Neural crest cell (in vitro differentiated cells): ENCODE measurements at regions not wholly inside any gene's neighbourhood (a gene's known extent, or its start where the extent isn't known, plus 50 kb on each side); places are given as distances from the start of the nearest gene placed in this dataset.

Experiments
- DNase-seq: peaks from one replicate; pipeline ENCODE4 v3.0.0; 2021; ENCODE audit warnings: low read depth, mixed read lengths, low spot score
- H3K27ac Mint-ChIP-seq: one replicate; pipeline ENCODE4 v1.8.0; 2021; ENCODE audit warnings: mild to moderate bottlenecking, mixed read lengths; ENCODE audit not compliant: unreplicated experiment
- H3K27me3 Mint-ChIP-seq: 2 replicates; pipeline ENCODE4 v1.8.0; 2021; ENCODE audit warnings: low read depth, mild to moderate bottlenecking, mixed read lengths
- H3K36me3 Mint-ChIP-seq: 2 replicates; pipeline ENCODE4 v1.8.0; 2021; ENCODE audit warnings: low read depth, mild to moderate bottlenecking, mixed read lengths
- H3K4me1 Mint-ChIP-seq: 2 replicates; pipeline ENCODE4 v1.8.0; 2021; ENCODE audit warnings: mixed read lengths
- H3K4me3 Mint-ChIP-seq: one replicate; pipeline ENCODE4 v1.8.0; 2021; ENCODE audit warnings: mild to moderate bottlenecking, mixed read lengths
- H3K9me3 Mint-ChIP-seq: 2 replicates; pipeline ENCODE4 v1.8.0; 2021; ENCODE audit warnings: mixed read lengths
- CTCF ChIP-seq: fragments of 200-600 bp; sonication (generic); conservative IDR thresholded peaks from 2 replicates; pipeline ENCODE4 v1.5.0; 2021; ENCODE audit warnings: antibody characterized with exemption, mild to moderate bottlenecking

GRCh38 chr9:116005205-116005604, 148.4 kb upstream of the PAPPA start:
- H3K36me3 Mint-ChIP-seq, result no peaks in the 10 kb centered on the region

DNA sequence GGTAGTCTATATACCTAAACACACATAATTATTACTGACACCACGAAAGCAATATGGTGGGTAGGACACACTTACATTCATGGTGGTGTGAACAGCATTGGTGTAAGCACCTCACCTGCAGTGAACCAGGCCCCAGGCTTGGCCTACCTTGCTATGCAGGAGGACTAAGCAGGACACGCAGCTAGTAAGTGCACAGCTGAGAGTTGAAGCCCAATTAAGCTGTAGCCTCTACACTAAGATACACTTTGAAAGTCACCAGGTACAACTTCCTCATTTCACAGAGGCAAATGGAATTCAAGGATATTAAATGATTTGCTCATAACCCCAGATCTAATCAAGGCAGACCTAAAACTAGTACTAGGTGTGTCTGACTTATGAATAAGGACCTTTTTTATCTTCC, 145.8 kb upstream of the PAPPA start:
- peaks cover 4% of the 10 kb centered on the region for H3K9me3 Mint-ChIP-seq
- H3K36me3 Mint-ChIP-seq, result no peaks in the 10 kb centered on the region
- DNase-seq, result no peak
- no peaks in the 10 kb centered on the region for H3K4me1 Mint-ChIP-seq
- no peak overlapping the region for H3K27ac Mint-ChIP-seq
- no peak overlapping the region for H3K4me3 Mint-ChIP-seq
- no peak for TF ChIP-seq CTCF
- H3K27me3 Mint-ChIP-seq, result no peaks in the 10 kb centered on the region

More at GRCh38 chr9:116005205-116005604, 148.4 kb upstream of the PAPPA start:
- no peak overlapping the region for H3K27ac Mint-ChIP-seq
- no peaks in the 10 kb centered on the region for H3K27me3 Mint-ChIP-seq
- H3K4me1 Mint-ChIP-seq, result no peaks in the 10 kb centered on the region
- no peak for TF ChIP-seq CTCF
- H3K9me3 Mint-ChIP-seq, result peaks cover 6% of the 10 kb centered on the region
- H3K4me3 Mint-ChIP-seq, result no peak overlapping the region
- DNase-seq, result no peak

GRCh38 chr9:116008278-116008677, 145.3 kb upstream of the PAPPA start:
- H3K9me3 Mint-ChIP-seq, result peaks cover 4% of the 10 kb centered on the region
- no peak for DNase-seq
- H3K27me3 Mint-ChIP-seq, result no peaks in the 10 kb centered on the region
- no peaks in the 10 kb centered on the region for H3K4me1 Mint-ChIP-seq
- H3K27ac Mint-ChIP-seq, result no peak overlapping the region
- no peak for TF ChIP-seq CTCF
- H3K4me3 Mint-ChIP-seq, result no peak overlapping the region
- H3K36me3 Mint-ChIP-seq, result no peaks in the 10 kb centered on the region

DNA sequence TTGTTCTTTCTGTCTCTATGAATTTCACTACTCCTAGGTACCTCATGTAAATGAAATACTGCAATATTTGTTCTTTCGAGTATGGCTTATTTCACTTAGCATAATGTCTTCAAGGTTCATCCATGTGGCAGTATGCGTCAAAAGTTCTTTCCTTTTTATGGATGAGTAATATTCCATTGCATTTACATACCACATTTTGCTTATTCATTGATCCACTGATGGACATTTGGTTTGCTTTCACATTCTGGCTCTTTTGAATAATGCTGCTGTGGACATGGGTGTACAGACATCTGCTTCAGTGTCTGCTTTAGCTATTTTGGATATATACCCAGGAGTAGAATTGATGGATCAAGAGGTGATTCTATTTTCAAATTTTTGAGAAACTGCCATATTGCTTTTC, 144.2 kb upstream of the PAPPA start:
- no peak for DNase-seq
- no peaks in the 10 kb centered on the region for H3K36me3 Mint-ChIP-seq
- H3K4me3 Mint-ChIP-seq, result no peak overlapping the region
- H3K4me1 Mint-ChIP-seq, result no peaks in the 10 kb centered on the region
- H3K9me3 Mint-ChIP-seq, result peaks cover 4% of the 10 kb centered on the region
- no peak for TF ChIP-seq CTCF
- H3K27me3 Mint-ChIP-seq, result no peaks in the 10 kb centered on the region
- no peak overlapping the region for H3K27ac Mint-ChIP-seq

GRCh38 chr9:116015855-116016254, 137.7 kb upstream of the PAPPA start:
- TF ChIP-seq CTCF, result no peak

DNA sequence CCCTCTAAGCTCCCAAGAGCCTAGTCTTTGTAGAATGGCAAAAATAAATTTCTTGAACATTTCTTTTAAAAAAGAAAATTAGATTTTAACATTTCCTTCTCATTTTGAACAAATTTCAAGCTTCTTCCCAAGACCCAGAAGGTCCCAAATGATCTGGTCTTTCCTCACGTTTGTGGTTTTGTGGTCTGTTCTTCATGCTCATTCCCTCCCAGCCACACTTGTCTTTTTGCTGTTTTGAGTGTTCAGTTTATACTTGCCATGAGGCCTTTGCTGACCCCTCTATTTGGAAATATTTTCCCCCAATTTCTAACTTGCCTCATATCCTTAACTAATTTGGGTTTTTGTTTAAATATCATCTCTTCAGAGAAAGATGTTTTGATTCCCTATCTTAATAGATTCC, 133.4 kb upstream of the PAPPA start:
- Mint-ChIP-seq H3K9me3 (peaks cover 4% of the 10 kb centered on the region), H3K27ac (no peak overlapping the region), H3K36me3 (no peaks in the 10 kb centered on the region), H3K27me3 (peaks cover 8% of the 10 kb centered on the region), H3K4me3 (no peak overlapping the region), H3K4me1 (no peaks in the 10 kb centered on the region)
- DNase-seq, result no peak
- TF ChIP-seq CTCF, result no peak

More at GRCh38 chr9:116015855-116016254, 137.7 kb upstream of the PAPPA start:
- no peaks in the 10 kb centered on the region for H3K9me3 Mint-ChIP-seq
- no peak for DNase-seq
- H3K36me3 Mint-ChIP-seq, result no peaks in the 10 kb centered on the region
- H3K27ac Mint-ChIP-seq, result no peak overlapping the region
- peaks cover 3% of the 10 kb centered on the region for H3K27me3 Mint-ChIP-seq
- no peaks in the 10 kb centered on the region for H3K4me1 Mint-ChIP-seq
- H3K4me3 Mint-ChIP-seq, result no peak overlapping the region
